HG03045 (cell line): ENCODE measurements at regions not wholly inside any gene's neighbourhood (a gene's known extent, or its start where the extent isn't known, plus 50 kb on each side); places are given as distances from the start of the nearest gene placed in this dataset.

ENCODE experiments used
- ATAC-seq: cut with Tn5 transposase; IDR thresholded peaks from one replicate; pipeline ENCODE4 v1.9.1; 2021; ENCODE audit warnings: mild to moderate bottlenecking, moderate library complexity; ENCODE audit not compliant: unreplicated experiment

GRCh38 chr10:44476409-44477045, 91.6 kb upstream of the CXCL12 start:
- no peak for ATAC-seq

- no peak for ATAC-seq
Measured at GRCh38 chr10:44477046-44477425, 92.1 kb upstream of the CXCL12 start.

GRCh38 chr10:44478040-44478439, 93.1 kb upstream of the CXCL12 start:
- no peak for ATAC-seq

- no peak for ATAC-seq
Measured at GRCh38 chr10:44478876-44479705, 94.2 kb upstream of the CXCL12 start.

GRCh38 chr10:44492678-44493077, 107.8 kb upstream of the CXCL12 start:
- ATAC-seq = no peak

- ATAC-seq = no peak
Measured at GRCh38 chr10:44498222-44498621, 113.3 kb upstream of the CXCL12 start.

- no peak for ATAC-seq
Measured at GRCh38 chr10:44500451-44500850, 115.6 kb upstream of the CXCL12 start.

GRCh38 chr10:44506386-44506785, 121.5 kb upstream of the CXCL12 start:
- ATAC-seq = no peak

GRCh38 chr10:44510379-44511115, 125.7 kb upstream of the CXCL12 start:
- no peak for ATAC-seq

GRCh38 chr10:44511166-44511565, 126.3 kb upstream of the CXCL12 start:
- ATAC-seq = no peak

GRCh38 chr10:44511601-44512000, 126.7 kb upstream of the CXCL12 start:
- no peak for ATAC-seq

- ATAC-seq = no peak
Measured at GRCh38 chr10:44512431-44513022, 127.6 kb upstream of the CXCL12 start.

- no peak for ATAC-seq
Measured at GRCh38 chr10:44513591-44513990, 128.7 kb upstream of the CXCL12 start.

- no peak for ATAC-seq
Measured at GRCh38 chr10:44516891-44517290, 132.0 kb upstream of the CXCL12 start.

- no peak for ATAC-seq
Measured at GRCh38 chr10:44517635-44518034, 132.7 kb upstream of the CXCL12 start.

GRCh38 chr10:44519361-44519760, 134.5 kb upstream of the CXCL12 start:
- ATAC-seq = no peak

GRCh38 chr10:44520651-44521050, 135.8 kb upstream of the CXCL12 start:
- ATAC-seq = no peak

- ATAC-seq = no peak
Measured at GRCh38 chr10:44539178-44539577, 154.3 kb upstream of the CXCL12 start.

- no peak for ATAC-seq
Measured at GRCh38 chr10:44552726-44553125, 167.8 kb upstream of the CXCL12 start.

GRCh38 chr10:44557596-44558191, 172.8 kb upstream of the CXCL12 start:
- ATAC-seq = no peak

GRCh38 chr10:44558521-44558920, 173.6 kb upstream of the CXCL12 start:
- ATAC-seq = no peak
